Loucy (cell line): ENCODE measurements at regions not wholly inside any gene's neighbourhood (a gene's known extent, or its start where the extent isn't known, plus 50 kb on each side); places are given as distances from the start of the nearest gene placed in this dataset.

Source experiments
- H2AFZ ChIP-seq: fragments of 200-600 bp; sonication (generic); 2 replicates; pipeline ENCODE4 v1.6.0; 2016; ENCODE audit warnings: antibody characterized with exemption, mild to moderate bottlenecking, low read length, moderate library complexity
- H3F3A ChIP-seq: fragments of 200-600 bp; 2 replicates; pipeline ENCODE4 v1.6.0; 2016; ENCODE audit warnings: antibody characterized with exemption, low read depth, mild to moderate bottlenecking
- H3K27me3 ChIP-seq: fragments of 200-600 bp; sonication (generic); 2 replicates; pipeline ENCODE4 v1.6.1; 2014; ENCODE audit warnings: low read length, mild to moderate bottlenecking; ENCODE audit not compliant: insufficient read depth, poor library complexity, severe bottlenecking
- H3K36me3 ChIP-seq: fragments of 200-600 bp; sonication (generic); 2 replicates; pipeline ENCODE4 v1.6.1; 2016; ENCODE audit warnings: low read length; ENCODE audit not compliant: insufficient read depth
- H3K4me1 ChIP-seq: fragments of 200-600 bp; sonication (generic); 2 replicates; pipeline ENCODE4 v1.5.1; 2014; ENCODE audit warnings: low read length, mild to moderate bottlenecking; ENCODE audit not compliant: insufficient read depth, poor library complexity, severe bottlenecking
- H3K4me2 ChIP-seq: fragments of 200-600 bp; sonication (generic); 2 replicates; pipeline ENCODE4 v1.6.0; 2014; ENCODE audit warnings: antibody characterized with exemption, low read length, low read depth, mild to moderate bottlenecking; ENCODE audit not compliant: poor library complexity, severe bottlenecking
- H3K4me3 ChIP-seq: fragments of 200-600 bp; sonication (generic); 2 replicates; pipeline ENCODE4 v1.5.1; 2014; ENCODE audit warnings: low read length, mild to moderate bottlenecking, mixed read lengths; ENCODE audit not compliant: poor library complexity, severe bottlenecking
- H3K79me2 ChIP-seq: fragments of 200-600 bp; sonication (generic); 2 replicates; pipeline ENCODE4 v1.6.1; 2014; ENCODE audit warnings: low read length; ENCODE audit not compliant: insufficient read depth
- H3K9ac ChIP-seq: fragments of 200-600 bp; sonication (generic); 2 replicates; pipeline ENCODE4 v1.6.0; 2014; ENCODE audit warnings: mild to moderate bottlenecking, low read depth, low read length, moderate library complexity; ENCODE audit not compliant: poor library complexity, severe bottlenecking
- H3K9me2 ChIP-seq: fragments of 200-600 bp; sonication (generic); replicated peaks from 2 replicates; pipeline ENCODE4 v1.6.1; 2016; ENCODE audit warnings: low read depth, low read length, mixed read lengths
- H3K9me3 ChIP-seq: fragments of 200-600 bp; sonication (generic); 2 replicates; pipeline ENCODE4 v1.6.1; 2014; ENCODE audit warnings: mild to moderate bottlenecking, antibody characterized with exemption, low read length, low read depth; ENCODE audit not compliant: insufficient read depth
- H4K20me1 ChIP-seq: fragments of 200-600 bp; sonication (generic); 2 replicates; pipeline ENCODE4 v1.6.0; 2014; ENCODE audit warnings: antibody characterized with exemption, low read length, mild to moderate bottlenecking; ENCODE audit not compliant: insufficient read depth, poor library complexity, severe bottlenecking
- EZH2phosphoT487 ChIP-seq: fragments of 200-600 bp; IDR thresholded peaks from 2 replicates; pipeline ENCODE4 v1.6.1; 2018; ENCODE audit warnings: antibody characterized with exemption, mild to moderate bottlenecking, moderate library complexity, borderline replicate concordance
- TF ChIP-seq, protein P1 (sequence below): fragments of 200-600 bp; sonication (generic); conservative IDR thresholded peaks from 2 replicates; pipeline ENCODE4 v1.5.1; 2014; ENCODE audit warnings: mild to moderate bottlenecking, antibody characterized with exemption, low read length

DNA sequence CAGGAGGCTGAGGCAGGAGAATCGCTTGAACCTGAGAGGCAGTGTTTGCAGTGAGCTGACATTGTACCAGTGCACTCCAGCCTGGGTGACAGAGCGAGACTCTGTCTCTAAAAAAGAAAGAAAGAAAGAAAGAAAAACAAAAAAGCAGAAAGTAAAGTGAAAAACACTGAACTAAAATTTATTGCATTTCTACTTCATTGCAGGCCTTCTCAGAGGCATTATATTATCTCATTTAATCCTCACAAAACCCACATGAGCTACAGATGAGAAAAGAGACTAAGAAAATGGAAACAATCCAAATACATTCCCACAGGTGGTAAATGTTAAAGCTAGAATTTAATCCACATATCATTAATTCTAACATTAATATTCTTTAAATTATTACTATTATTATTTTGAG, 147.2 kb upstream of the FREM2 start:
- Histone ChIP-seq H3K79me2 (no peaks in the 10 kb centered on the region), H3K4me2 (no peak overlapping the region), H3K9ac (no peak overlapping the region), H3K4me1 (no peaks in the 10 kb centered on the region), H2AFZ (no peak overlapping the region), H4K20me1 (no peaks in the 10 kb centered on the region), H3K4me3 (no peak overlapping the region), H3K27me3 (no peaks in the 10 kb centered on the region), H3K9me2 (no peaks in the 10 kb centered on the region), H3K9me3 (no peaks in the 10 kb centered on the region), H3K36me3 (no peaks in the 10 kb centered on the region), H3F3A (no peaks in the 10 kb centered on the region)
- TF ChIP-seq, protein P1, sequence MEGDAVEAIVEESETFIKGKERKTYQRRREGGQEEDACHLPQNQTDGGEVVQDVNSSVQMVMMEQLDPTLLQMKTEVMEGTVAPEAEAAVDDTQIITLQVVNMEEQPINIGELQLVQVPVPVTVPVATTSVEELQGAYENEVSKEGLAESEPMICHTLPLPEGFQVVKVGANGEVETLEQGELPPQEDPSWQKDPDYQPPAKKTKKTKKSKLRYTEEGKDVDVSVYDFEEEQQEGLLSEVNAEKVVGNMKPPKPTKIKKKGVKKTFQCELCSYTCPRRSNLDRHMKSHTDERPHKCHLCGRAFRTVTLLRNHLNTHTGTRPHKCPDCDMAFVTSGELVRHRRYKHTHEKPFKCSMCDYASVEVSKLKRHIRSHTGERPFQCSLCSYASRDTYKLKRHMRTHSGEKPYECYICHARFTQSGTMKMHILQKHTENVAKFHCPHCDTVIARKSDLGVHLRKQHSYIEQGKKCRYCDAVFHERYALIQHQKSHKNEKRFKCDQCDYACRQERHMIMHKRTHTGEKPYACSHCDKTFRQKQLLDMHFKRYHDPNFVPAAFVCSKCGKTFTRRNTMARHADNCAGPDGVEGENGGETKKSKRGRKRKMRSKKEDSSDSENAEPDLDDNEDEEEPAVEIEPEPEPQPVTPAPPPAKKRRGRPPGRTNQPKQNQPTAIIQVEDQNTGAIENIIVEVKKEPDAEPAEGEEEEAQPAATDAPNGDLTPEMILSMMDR = no peak
- TF ChIP-seq EZH2phosphoT487 = no peak

DNA sequence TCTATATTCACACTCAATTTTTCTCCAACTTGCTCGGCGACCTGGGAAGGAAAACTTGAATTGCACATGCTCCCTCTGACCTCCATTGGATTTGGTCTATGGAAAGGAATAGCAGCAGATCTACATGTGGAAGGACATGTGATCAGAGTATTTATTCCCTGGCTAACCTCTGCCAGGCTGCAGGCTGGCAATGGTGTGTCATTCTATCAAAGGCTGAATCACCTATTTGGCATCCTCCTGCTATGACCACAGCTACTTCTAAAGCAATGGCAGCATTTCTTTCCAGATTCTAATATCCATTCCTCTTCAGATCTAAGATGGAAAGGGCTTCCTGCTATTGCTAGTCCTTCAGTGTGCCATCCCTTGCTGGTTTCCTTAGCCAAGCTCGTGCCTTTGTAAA, 144.3 kb upstream of the FREM2 start:
- no peak overlapping the region for H3K4me3 ChIP-seq
- no peaks in the 10 kb centered on the region for H3K36me3 ChIP-seq
- H3K4me1 ChIP-seq = no peaks in the 10 kb centered on the region
- H2AFZ ChIP-seq = no peak overlapping the region
- no peak overlapping the region for H3K4me2 ChIP-seq
- no peaks in the 10 kb centered on the region for H3K79me2 ChIP-seq
- TF ChIP-seq, protein P1 = no peak
- TF ChIP-seq EZH2phosphoT487 = no peak
- H4K20me1 ChIP-seq = no peaks in the 10 kb centered on the region
- H3F3A ChIP-seq = no peaks in the 10 kb centered on the region
- H3K9ac ChIP-seq = no peak overlapping the region
- H3K9me2 ChIP-seq = no peaks in the 10 kb centered on the region
- no peaks in the 10 kb centered on the region for H3K27me3 ChIP-seq
- H3K9me3 ChIP-seq = no peaks in the 10 kb centered on the region

GRCh38 chr13:38543561-38543960, 143.3 kb upstream of the FREM2 start:
- no peaks in the 10 kb centered on the region for H3K36me3 ChIP-seq
- H3K79me2 ChIP-seq = no peaks in the 10 kb centered on the region
- no peak overlapping the region for H3K4me2 ChIP-seq
- no peaks in the 10 kb centered on the region for H4K20me1 ChIP-seq
- no peak overlapping the region for H3K4me3 ChIP-seq
- H3K27me3 ChIP-seq = no peaks in the 10 kb centered on the region
- no peaks in the 10 kb centered on the region for H3K4me1 ChIP-seq
- no peak overlapping the region for H3K9ac ChIP-seq
- TF ChIP-seq, protein P1 = no peak
- no peak for TF ChIP-seq EZH2phosphoT487
- H3F3A ChIP-seq = no peaks in the 10 kb centered on the region
- H3K9me3 ChIP-seq = no peaks in the 10 kb centered on the region
- no peaks in the 10 kb centered on the region for H3K9me2 ChIP-seq
- H2AFZ ChIP-seq = no peak overlapping the region
